GM21737 (cell line): ENCODE measurements at regions not wholly inside any gene's neighbourhood (a gene's known extent, or its start where the extent isn't known, plus 50 kb on each side); places are given as distances from the start of the nearest gene placed in this dataset.

ENCODE experiments used
- ATAC-seq: cut with Tn5 transposase; IDR thresholded peaks from one replicate; pipeline ENCODE4 v1.9.1; 2021; ENCODE audit warnings: mild to moderate bottlenecking, moderate library complexity; ENCODE audit not compliant: unreplicated experiment

- ATAC-seq: no peak
Measured at GRCh38 chr9:79173932-79174331, 397.8 kb upstream of the TLE4 start.

GRCh38 chr9:79176014-79176697, 395.6 kb upstream of the TLE4 start:
- ATAC-seq: no peak

GRCh38 chr9:79184831-79185230, 386.9 kb upstream of the TLE4 start:
- ATAC-seq: no peak

- ATAC-seq: no peak
Measured at GRCh38 chr9:79185866-79186265, 385.9 kb upstream of the TLE4 start.

GRCh38 chr9:79189511-79189924, 382.2 kb upstream of the TLE4 start:
- ATAC-seq: no peak

- no peak for ATAC-seq
Measured at GRCh38 chr9:79193001-79193400, 378.8 kb upstream of the TLE4 start.

DNA sequence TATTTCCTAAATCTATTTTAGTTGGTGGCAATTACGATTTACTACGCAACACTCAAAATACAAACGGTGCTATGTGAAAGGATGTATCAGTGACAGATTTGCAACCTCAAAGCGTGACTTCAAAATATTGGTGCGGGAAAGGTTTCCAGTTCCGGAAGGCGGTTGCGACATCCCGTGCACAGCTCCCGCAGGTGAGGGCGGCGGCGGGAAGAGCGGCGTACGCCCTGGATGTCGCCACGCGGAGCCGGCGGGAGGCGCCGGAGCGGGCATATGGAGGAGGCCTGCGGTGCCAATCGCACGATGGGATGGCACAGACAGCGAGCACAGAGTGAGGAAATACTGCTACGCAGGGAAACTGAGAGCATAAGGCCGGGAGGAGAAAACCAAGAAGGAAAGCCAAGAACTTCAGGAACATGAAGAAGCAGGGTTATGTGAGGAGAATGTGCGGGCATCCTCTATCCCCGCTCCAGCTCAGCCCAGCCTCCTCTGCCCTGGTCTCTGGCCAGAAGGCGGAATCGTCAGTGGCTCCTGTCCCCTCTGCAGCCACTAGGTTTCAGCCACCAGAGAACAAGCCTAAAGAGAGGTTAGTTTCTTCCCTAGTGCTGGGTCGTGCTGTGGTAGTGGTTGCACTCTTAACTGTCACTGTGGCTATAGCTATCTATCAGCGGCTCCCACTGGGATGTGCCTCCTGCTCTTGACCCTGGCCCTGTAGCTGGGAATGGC, 378.1 kb upstream of the TLE4 start:
- no peak for ATAC-seq

- ATAC-seq: no peak
Measured at GRCh38 chr9:79195879-79196278, 375.9 kb upstream of the TLE4 start.

GRCh38 chr9:79196606-79197005, 375.2 kb upstream of the TLE4 start:
- ATAC-seq: no peak

DNA sequence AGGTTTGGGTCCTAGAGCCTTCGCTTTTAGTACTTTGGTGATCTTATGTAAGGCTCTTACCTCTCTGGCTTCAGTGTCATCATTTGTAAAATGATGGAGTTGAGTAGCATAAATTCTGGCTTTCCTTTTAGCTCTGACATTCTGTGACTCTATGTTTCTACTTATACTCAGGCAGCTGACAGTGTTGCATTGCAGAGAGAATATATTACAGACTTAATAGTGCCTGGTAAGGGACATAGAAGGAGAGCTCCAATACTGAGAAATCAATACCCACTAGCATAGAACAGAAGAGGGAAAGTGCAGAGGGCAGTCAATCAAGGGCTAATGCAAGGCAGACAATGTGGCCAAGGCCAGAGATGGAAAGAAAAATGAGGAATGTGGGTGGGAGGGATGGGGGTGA, 371.4 kb upstream of the TLE4 start:
- ATAC-seq: no peak

- ATAC-seq: no peak
Measured at GRCh38 chr9:79201636-79202035, 370.1 kb upstream of the TLE4 start.

DNA sequence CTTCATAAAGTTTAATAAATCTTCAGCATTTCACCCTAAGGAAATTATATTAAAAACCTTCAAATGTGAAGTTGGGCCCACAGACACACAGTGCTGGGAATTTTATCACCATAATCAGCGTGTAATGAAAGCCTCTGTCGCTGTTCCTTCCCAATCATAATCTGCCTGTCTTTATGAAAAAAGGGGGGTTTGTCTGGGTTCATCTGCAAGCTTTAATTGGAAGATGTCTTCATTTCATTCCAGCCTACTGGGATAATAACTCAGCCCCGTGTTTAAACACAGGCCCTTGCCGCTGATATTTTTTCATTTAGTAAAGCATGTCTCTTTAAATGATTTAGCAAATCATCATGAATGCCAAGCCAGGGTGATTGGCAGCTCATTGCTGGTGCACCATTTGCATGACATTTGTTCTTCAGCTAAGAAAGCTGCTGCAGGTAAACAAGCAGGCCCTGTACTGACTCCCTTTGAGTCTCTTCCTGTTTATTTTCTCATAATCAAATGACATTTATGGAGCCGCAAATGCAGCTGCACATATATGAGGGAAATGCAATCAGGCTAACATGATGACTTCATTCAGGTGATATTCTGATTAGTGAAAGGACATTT, 362.9 kb upstream of the TLE4 start:
- no peak for ATAC-seq

DNA sequence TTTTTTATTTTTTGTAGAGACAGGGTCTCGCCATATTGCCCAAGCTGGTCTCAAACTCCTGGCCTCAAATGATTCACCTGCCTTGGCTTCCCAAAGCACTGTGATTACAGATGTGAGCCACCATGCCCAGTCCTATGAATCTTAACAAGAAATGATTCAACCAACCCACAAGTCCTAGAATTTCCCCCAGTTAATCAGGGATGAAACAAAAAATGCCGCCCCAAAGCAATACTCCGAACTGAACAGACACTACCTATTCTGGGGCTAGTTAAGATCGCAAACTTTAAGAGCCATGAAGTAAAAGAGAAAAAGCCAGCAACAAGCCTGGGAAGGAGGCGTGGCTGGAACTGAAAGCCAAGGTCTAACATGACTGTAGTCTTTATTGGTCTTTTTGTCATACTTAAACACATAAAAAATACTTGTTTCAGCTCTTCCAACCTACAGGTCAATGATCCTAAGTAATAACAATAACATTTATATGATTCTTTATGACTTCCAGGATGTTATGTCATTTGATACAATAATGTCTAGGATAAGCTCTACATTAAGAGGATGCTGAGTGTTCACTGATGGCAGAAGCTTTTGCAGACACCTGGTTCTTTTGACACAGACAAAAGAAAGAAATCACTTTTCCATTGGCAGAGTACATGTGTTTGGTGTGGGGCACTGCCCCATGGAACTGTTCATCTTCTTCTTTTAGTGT, 361.1 kb upstream of the TLE4 start:
- ATAC-seq: no peak

- ATAC-seq: no peak
Measured at GRCh38 chr9:79213417-79214125, 358.2 kb upstream of the TLE4 start.

DNA sequence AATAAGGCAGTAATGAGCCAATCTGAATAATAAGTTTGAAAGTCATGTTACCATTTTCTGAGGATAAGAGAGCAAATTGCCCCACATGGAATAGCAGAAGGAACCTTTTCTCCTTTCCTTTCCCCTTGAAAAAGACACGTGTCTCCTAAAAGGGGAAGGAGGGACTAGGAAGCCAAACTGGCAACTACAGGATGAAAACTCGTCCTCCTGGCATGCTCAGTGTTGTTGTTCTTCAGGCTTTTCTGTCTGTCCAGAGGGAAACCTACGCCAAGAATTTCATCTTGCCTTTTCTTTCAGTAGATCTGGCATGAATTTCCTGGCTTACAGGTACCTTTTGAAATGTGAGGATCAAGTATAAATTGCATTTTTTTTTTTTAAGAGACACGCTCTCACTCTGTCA, 355.9 kb upstream of the TLE4 start:
- no peak for ATAC-seq

GRCh38 chr9:79220251-79220650, 351.5 kb upstream of the TLE4 start:
- no peak for ATAC-seq

DNA sequence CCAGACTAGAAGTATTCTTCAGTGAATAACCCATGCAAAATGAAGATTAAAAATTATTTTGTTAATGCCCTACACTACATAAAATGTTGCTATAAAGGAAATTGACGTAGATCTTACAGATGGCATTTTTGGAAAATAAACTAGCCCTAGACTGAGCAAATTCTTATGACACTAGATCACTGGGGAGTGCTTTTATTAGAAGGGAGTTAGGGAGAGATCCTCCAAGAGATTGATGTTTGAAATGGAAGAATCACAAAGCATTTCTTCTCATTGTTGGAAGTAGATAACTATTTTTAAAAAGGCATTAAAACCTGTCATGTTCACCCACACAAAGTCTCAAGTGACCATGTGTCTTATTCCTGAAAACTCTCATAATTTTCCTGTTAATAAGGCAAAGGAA, 351.1 kb upstream of the TLE4 start:
- no peak for ATAC-seq

GRCh38 chr9:79221084-79221483, 350.7 kb upstream of the TLE4 start:
- no peak for ATAC-seq

- no peak for ATAC-seq
Measured at GRCh38 chr9:79222483-79222882, 349.3 kb upstream of the TLE4 start.

DNA sequence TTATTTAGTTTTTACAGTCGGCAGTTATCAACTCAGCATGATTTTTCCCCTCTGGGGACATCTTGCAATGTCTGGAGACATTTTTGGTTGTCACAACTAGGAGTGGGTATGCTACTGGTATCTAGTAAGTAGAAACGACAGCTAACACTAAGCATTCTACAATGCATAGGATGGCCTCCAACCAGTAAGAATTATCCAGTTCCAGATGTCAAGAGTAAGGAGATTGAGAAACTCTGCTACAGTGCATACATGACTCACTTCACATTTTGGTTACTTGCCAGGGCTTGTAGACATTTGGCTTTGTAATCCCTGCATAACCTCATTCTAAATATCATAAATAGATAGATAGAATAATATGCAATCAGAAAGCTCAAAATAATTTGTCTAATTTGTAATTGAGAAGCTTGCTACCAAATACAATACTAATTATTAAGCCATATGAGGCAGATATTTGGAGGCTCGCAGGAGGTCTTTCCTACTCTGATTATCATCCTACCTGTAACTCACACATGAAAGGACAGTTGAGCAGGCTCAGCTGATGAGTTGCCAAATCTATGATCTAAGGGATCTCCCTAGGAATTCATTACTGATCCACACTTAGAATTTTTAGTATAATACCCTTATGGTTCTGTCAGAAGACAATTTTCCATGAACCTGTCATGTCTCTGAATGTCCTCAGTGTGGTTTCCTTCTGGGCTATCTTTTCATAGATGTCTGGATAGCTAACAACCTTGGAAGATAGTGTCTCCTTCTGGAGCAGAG, 346.9 kb upstream of the TLE4 start:
- ATAC-seq: no peak
